Epithelial cell of proximal tubule (primary cell): ENCODE measurements at regions not wholly inside any gene's neighbourhood (a gene's known extent, or its start where the extent isn't known, plus 50 kb on each side); places are given as distances from the start of the nearest gene placed in this dataset.

ENCODE experiments used
- DNase-seq: peaks from one replicate; pipeline ENCODE4 v3.0.0-alpha.2; 2011; ENCODE audit warnings: low read depth
- H3K4me3 ChIP-seq: 2 replicates; pipeline ENCODE4 v1.5.1; 2011; ENCODE audit warnings: low read depth, mild to moderate bottlenecking, low read length
- CTCF ChIP-seq: conservative IDR thresholded peaks from 2 replicates; pipeline ENCODE4 v1.5.1; 2012; ENCODE audit warnings: low read depth, mild to moderate bottlenecking, low read length

- no peak for TF ChIP-seq CTCF
- H3K4me3 ChIP-seq, result no peak overlapping the region
- DNase-seq, result no peak
These were observed 605.3 kb upstream of the USP24 start for GRCh38 chr1:55820501-55820900.

- DNase-seq, result no peak
- TF ChIP-seq CTCF, result no peak
- no peak overlapping the region for H3K4me3 ChIP-seq
These were observed 603.8 kb upstream of the USP24 start for GRCh38 chr1:55819011-55819410.

GRCh38 chr1:55816456-55817426 lies 601.6 kb upstream of the USP24 start:
- H3K4me3 ChIP-seq, result no peak overlapping the region
- no peak for DNase-seq

GRCh38 chr1:55815745-55816455 lies 600.7 kb upstream of the USP24 start:
- no peak overlapping the region for H3K4me3 ChIP-seq
- no peak for TF ChIP-seq CTCF
- DNase-seq, result no peak

More at GRCh38 chr1:55816456-55817426, 601.6 kb upstream of the USP24 start:
- TF ChIP-seq CTCF, result no peak

GRCh38 chr1:55814967-55815366 lies 599.8 kb upstream of the USP24 start:
- no peak overlapping the region for H3K4me3 ChIP-seq
- no peak for TF ChIP-seq CTCF
- DNase-seq, result no peak

DNA sequence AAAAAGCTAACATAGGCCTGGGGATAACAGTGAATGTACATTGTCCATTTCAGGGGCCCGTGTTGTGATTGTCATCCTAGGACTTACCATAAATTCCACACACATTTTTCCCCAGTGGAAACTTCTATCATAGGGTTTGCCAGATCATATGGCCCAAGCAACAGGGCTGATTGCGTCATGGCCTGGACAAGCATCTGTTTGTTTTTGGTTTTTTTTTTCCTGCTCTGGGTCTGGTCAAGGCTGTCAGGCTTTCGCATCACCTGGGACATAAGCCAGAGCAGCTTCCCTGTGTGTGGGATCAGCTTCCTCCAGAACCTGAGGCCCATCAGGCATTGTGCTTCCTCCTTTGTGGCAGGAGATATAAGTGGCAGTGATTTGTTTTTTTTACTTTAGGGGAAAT lies 598.5 kb upstream of the USP24 start:
- no peak overlapping the region for H3K4me3 ChIP-seq
- no peak for DNase-seq
- no peak for TF ChIP-seq CTCF
